Ishikawa (cell line): ENCODE measurements at regions not wholly inside any gene's neighbourhood (a gene's known extent, or its start where the extent isn't known, plus 50 kb on each side); places are given as distances from the start of the nearest gene placed in this dataset.

ENCODE experiments used
- EP300 ChIP-seq: IDR thresholded peaks from 2 replicates; pipeline ENCODE4 v1.6.1; 2012; ENCODE audit warnings: borderline replicate concordance
- NFIC ChIP-seq: IDR thresholded peaks from 2 replicates; pipeline ENCODE4 v1.6.1; 2012
- TAF1 ChIP-seq: IDR thresholded peaks from 2 replicates; pipeline ENCODE4 v1.6.1; 2012; ENCODE audit warnings: low read depth, mild to moderate bottlenecking

GRCh38 chr14:81737938-81738337 lies 204.3 kb upstream of the SEL1L start:
- TF ChIP-seq EP300 (no peak), TAF1 (no peak), NFIC (no peak)
